HUES64 (cell line): ENCODE measurements at regions not wholly inside any gene's neighbourhood (a gene's known extent, or its start where the extent isn't known, plus 50 kb on each side); places are given as distances from the start of the nearest gene placed in this dataset.

Experiments used
- H3K27ac ChIP-seq: 2 replicates; pipeline ENCODE4 v1.7.0; 2013; ENCODE audit warnings: low read depth, low read length, inconsistent platforms
- H3K27me3 ChIP-seq: 2 replicates; pipeline ENCODE4 v1.6.1; 2013; ENCODE audit warnings: mild to moderate bottlenecking, low read length; ENCODE audit not compliant: insufficient read depth
- H3K36me3 ChIP-seq: 2 replicates; pipeline ENCODE4 v1.6.1; 2013; ENCODE audit warnings: mild to moderate bottlenecking, low read length; ENCODE audit not compliant: insufficient read depth
- H3K4me1 ChIP-seq: 2 replicates; pipeline ENCODE4 v1.6.1; 2013; ENCODE audit warnings: mild to moderate bottlenecking, low read length, moderate library complexity; ENCODE audit not compliant: insufficient read depth
- H3K4me3 ChIP-seq: 2 replicates; pipeline ENCODE4 v1.5.1; 2013; ENCODE audit warnings: mild to moderate bottlenecking, low read length, moderate library complexity
- H3K9ac ChIP-seq: 2 replicates; pipeline ENCODE4 v1.6.1; 2013; ENCODE audit warnings: mild to moderate bottlenecking, low read depth, low read length
- H3K9me3 ChIP-seq: 2 replicates; pipeline ENCODE4 v1.6.1; 2013; ENCODE audit warnings: low read depth, low read length; ENCODE audit not compliant: insufficient read depth
- WGBS: fragments of 150-250, 120-280 bp; methylation state at CpG from one replicate; pipeline ENCODE4 v1.1.7; 2013; ENCODE audit warnings: missing lambda C conversion rate; 5-methylcytosine and 5-hydroxymethylcytosine counted together

DNA sequence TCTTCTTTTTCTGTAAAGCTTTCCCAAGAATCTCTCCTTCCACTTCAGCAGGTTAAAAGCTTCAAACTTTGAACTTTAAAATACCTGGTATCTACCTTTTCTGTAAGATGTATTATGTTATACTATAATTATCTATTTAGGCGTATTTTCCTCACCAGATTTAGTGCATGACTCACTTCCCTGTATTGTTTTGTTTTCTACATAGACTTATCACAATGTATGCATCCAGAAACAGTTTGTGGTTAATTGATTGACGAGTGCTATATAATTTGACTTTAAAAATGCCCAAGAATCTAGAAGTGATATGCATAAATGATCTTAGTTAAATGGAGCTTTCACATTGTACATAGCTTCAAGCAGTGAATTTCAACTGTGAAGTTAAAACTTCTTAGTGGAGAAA, 473.9 kb upstream of the CDH2 start:
- Histone ChIP-seq H3K4me3 (no peak overlapping the region), H3K4me1 (no peaks in the 10 kb centered on the region)
- 100% methylated on average over 1 of the region's 2 CpGs for WGBS

DNA sequence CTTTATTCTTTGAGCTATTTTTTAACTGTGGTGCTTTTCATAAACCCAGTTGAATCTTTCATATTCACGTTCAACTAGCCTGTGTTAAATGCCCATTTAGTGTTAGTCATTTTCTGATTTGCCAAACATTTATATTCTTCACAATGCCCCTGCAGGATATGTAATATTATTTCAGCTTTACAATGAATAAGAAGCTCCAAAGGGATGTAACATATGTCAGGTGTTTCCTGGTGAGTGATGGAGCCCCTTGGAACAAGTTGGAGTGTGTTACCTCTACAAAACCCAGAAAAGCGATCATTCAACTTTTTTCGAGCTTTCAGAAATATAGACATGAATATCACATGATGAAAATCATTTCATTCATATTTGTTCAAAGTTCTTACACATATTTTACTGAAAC, 471.0 kb upstream of the CDH2 start:
- H3K27me3 ChIP-seq, result no peaks in the 10 kb centered on the region
- H3K36me3 ChIP-seq, result no peaks in the 10 kb centered on the region
- no peaks in the 10 kb centered on the region for H3K4me1 ChIP-seq
- no peaks in the 10 kb centered on the region for H3K9me3 ChIP-seq
- H3K4me3 ChIP-seq, result no peak overlapping the region
- no peak overlapping the region for H3K27ac ChIP-seq
- 88% methylated on average over 2 of the region's 3 CpGs for WGBS
- H3K9ac ChIP-seq, result no peak overlapping the region

More for the DNA sequence above, 473.9 kb upstream of the CDH2 start:
- Histone ChIP-seq H3K27me3 (no peaks in the 10 kb centered on the region), H3K9ac (no peak overlapping the region), H3K27ac (no peak overlapping the region), H3K36me3 (no peaks in the 10 kb centered on the region), H3K9me3 (no peaks in the 10 kb centered on the region)

DNA sequence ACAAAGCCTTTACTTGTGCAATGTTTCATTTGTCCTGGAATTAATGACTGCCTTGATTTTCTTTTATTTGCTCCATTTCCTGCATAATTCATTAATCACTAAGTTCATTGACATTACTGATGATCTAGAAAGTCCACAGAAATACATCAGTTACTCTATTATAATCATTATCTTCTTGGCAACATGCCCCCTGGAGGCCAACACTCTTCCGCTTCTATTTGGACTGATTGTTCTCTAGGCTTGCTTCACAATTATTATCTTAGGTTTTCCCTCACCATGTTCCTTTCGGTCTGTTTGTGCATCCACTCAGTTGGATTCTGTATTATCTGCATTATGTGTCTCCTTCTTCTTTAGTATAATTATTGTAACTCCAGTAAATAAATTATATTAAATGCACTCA, 461.0 kb upstream of the CDH2 start:
- Histone ChIP-seq H3K9ac (no peak overlapping the region), H3K4me1 (no peaks in the 10 kb centered on the region), H3K9me3 (no peaks in the 10 kb centered on the region), H3K36me3 (no peaks in the 10 kb centered on the region), H3K27me3 (no peaks in the 10 kb centered on the region), H3K4me3 (no peak overlapping the region), H3K27ac (no peak overlapping the region)
- 92% methylated on average over 1 of the region's 2 CpGs for WGBS

DNA sequence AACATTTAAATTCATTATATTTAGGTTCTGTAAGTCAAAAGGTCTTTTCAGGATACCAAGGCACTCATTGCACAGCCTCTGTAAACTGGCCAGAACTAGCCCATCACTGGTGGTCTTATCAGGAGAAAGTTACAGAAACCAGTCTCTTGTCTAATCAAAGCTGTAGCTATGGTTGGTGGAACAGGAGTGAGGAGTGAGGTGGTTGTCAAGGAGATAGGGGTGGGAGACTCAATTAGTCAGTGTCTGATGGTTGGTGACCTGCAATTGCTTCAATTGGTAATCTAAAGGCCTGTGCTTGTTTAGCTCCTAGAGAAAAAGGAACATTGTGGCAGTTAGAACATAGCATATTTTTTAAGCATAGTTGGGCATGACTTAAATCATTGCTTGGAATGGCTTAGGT, 458.6 kb upstream of the CDH2 start:
- H3K27ac ChIP-seq, result no peak overlapping the region
- H3K27me3 ChIP-seq, result no peaks in the 10 kb centered on the region
- no peak overlapping the region for H3K9ac ChIP-seq
- no peak overlapping the region for H3K4me3 ChIP-seq
- H3K36me3 ChIP-seq, result no peaks in the 10 kb centered on the region
- no peaks in the 10 kb centered on the region for H3K4me1 ChIP-seq
- H3K9me3 ChIP-seq, result no peaks in the 10 kb centered on the region

DNA sequence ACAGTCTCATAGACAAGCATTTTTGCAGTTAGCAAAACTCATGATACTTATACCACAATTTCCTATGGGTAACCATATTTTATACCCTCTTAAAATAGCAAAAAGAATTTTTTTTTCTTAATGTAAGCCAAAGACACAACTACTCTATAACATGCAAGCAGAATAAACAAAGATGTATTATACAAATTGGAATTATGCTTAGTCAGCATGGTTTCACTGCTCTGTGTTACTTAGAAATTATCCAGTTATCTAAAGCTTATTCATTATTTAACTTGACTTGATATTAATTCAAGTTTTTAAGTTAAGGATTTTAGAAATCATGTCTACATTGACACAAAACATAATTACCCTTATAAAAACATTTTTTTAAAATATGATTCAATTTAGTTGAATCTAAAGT, 449.8 kb upstream of the CDH2 start:
- Histone ChIP-seq H3K4me3 (no peak overlapping the region), H3K27me3 (no peaks in the 10 kb centered on the region)

DNA sequence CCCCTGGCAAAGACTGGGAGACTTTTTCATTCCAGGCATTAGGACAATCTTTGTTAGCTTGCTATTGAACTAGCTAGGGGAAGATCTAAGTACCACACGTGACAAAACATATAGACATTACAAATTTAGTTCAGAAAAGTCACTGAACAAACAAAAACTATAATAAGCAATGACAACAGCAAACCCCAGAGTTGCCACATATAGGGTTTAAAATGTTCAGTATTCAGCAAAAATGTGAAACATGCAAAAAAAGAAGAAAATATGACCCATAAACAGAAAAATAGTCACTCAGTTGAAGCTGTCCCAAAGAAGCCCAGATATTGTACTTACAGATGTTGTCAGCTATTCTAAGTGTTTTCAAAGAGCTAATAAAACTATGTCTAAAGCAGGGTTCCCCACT, 431.1 kb upstream of the CDH2 start:
- Histone ChIP-seq H3K4me3 (no peak overlapping the region), H3K9ac (no peak overlapping the region), H3K27me3 (no peaks in the 10 kb centered on the region), H3K4me1 (no peaks in the 10 kb centered on the region), H3K9me3 (no peaks in the 10 kb centered on the region), H3K36me3 (no peaks in the 10 kb centered on the region), H3K27ac (no peak overlapping the region)
- WGBS, result 40% methylated on average over 1 of the region's 1 CpG

More for the DNA sequence above, 449.8 kb upstream of the CDH2 start:
- H3K9me3 ChIP-seq, result no peaks in the 10 kb centered on the region
- no peaks in the 10 kb centered on the region for H3K36me3 ChIP-seq
- no peak overlapping the region for H3K27ac ChIP-seq
- no peaks in the 10 kb centered on the region for H3K4me1 ChIP-seq
- no peak overlapping the region for H3K9ac ChIP-seq

DNA sequence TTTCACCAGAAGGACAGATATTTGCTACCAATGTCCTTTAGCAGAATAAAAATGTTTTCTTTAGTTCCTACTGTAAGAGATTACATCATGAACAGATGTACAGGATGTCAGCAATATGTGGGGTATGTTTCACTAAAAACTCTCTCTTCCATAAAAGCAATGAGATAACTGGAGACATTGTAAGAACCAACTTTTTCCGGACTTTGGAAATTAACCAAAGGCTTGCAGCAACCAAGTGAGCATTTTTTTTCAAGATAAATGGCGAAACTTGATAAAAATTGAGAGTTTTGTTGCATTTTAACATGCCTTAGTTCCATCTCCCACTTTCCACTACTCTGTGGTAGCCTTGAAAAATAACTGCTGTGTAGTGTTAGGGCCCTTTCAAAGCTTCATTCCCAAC, 429.8 kb upstream of the CDH2 start:
- no peak overlapping the region for H3K27ac ChIP-seq
- no peaks in the 10 kb centered on the region for H3K36me3 ChIP-seq
- no peak overlapping the region for H3K4me3 ChIP-seq
- no peaks in the 10 kb centered on the region for H3K27me3 ChIP-seq
- H3K9me3 ChIP-seq, result no peaks in the 10 kb centered on the region
- WGBS, result 91% methylated on average over 2 of the region's 2 CpGs
- no peaks in the 10 kb centered on the region for H3K4me1 ChIP-seq
- H3K9ac ChIP-seq, result no peak overlapping the region

DNA sequence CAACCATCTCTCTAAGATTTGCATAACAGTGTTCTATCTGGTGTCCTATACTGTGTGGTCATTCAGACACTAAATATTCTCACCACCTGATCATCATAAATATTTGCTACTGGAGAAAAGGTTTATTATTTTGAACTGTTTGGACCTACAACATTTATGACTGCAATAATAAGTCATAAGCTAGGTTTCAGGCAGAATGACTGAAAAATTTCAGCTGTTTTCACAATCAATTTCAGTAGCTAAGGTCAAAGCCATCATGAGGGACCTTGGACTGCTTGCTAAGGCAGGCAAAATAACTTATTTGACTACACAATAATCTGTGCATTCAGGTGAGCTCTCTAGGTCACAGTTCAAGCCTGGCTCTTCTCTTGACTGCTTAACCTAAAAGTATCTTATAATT, 425.5 kb upstream of the CDH2 start:
- no peaks in the 10 kb centered on the region for H3K4me1 ChIP-seq
- no peak overlapping the region for H3K4me3 ChIP-seq
- H3K27ac ChIP-seq, result no peak overlapping the region
- no peaks in the 10 kb centered on the region for H3K36me3 ChIP-seq
- no peak overlapping the region for H3K9ac ChIP-seq
- peaks cover 2% of the 10 kb centered on the region; the same call in 1 of the 2 replicates for H3K9me3 ChIP-seq
- H3K27me3 ChIP-seq, result no peaks in the 10 kb centered on the region

DNA sequence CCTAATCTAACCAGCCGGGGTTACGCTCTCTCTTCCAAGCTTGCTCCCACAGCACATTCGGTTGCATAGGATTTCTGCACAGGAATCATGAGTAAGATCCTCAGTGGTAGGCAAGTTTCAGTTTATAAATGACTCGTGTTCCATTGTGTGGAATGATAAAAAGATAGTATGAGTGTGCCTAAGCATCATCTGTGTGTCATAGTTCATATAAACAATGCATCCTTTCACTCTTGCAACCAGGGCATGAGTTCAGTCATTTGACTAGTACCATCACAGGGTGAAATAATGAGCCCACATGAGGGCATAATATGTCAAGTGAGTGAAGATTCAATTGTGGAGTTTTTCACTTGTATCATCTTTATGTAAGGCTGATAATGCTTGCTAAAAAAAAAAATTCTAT, 417.1 kb upstream of the CDH2 start:
- H3K9ac ChIP-seq, result no peak overlapping the region
- H3K36me3 ChIP-seq, result no peaks in the 10 kb centered on the region
- H3K4me1 ChIP-seq, result no peaks in the 10 kb centered on the region
- H3K4me3 ChIP-seq, result no peak overlapping the region
- H3K27ac ChIP-seq, result no peak overlapping the region
- 87% methylated on average over 4 of the region's 4 CpGs for WGBS
- no peaks in the 10 kb centered on the region for H3K27me3 ChIP-seq
- H3K9me3 ChIP-seq, result 0 out of 2 replicates have a peak, but pooled peaks cover under 1% of the 10 kb centered on the region

DNA sequence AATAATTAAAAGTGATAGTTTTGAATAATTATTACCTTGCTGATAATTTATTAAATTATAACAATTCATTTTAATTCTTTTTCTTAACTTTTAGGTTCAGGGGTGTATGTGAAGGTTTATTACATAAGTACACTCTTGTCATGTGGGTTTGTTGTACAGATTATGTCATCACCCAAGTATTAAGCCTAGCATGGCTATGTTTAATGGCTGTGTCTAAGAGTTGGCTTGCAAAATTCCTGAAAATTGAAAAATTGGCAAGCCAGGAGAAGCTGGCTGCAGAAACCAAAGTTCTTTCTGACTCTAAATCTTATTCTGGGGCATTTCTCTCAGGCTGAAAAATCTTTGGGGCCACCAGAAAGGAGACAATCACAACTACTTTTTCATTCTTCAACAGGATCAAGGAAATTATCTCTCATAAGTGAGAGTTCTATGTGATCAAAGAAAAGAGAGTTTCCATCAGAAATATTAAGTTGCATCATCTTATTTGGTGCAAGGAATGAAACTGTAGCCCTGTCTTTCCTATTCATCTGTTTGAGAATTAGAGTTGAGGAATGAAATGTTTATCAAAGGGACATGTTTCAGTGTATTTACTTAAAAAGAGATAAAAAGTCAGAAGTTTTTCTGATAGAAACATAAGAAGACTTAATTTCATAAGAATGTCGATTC, 412.1 kb upstream of the CDH2 start:
- peaks cover 12% of the 10 kb centered on the region for H3K4me1 ChIP-seq
- H3K27me3 ChIP-seq, result no peaks in the 10 kb centered on the region
- no CpG with 5 or more reads among the region's 1 CpG for WGBS
- no peaks in the 10 kb centered on the region for H3K36me3 ChIP-seq
- H3K9me3 ChIP-seq, result no peaks in the 10 kb centered on the region
- H3K27ac ChIP-seq, result no peak overlapping the region
- H3K9ac ChIP-seq, result no peak overlapping the region
- H3K4me3 ChIP-seq, result no peak overlapping the region

DNA sequence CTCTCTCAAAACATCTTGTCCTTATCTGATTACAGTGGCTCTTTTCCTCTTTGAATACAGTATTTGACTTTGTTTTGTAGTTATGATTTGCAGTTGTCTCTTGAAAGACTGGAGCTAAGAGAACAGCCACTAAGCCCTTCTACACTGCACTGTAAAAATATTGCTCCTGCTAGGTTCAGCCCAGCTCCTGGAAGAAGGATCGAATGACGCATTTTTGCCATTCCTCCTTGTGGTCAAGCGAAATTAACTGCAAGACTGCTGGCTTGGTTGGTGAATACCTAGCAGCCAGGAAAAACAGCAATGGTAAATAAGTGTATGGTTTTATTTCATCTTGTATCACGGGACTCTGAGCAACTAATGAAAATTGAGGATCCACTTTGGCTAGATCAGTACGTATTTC, 407.8 kb upstream of the CDH2 start:
- Histone ChIP-seq H3K27ac (no peak overlapping the region), H3K9ac (0 out of 2 replicates have a peak overlapping the region, but pooled peaks have one; percentile 35), H3K4me1 (peaks cover 23% of the 10 kb centered on the region), H3K9me3 (no peaks in the 10 kb centered on the region), H3K27me3 (no peaks in the 10 kb centered on the region), H3K36me3 (no peaks in the 10 kb centered on the region), H3K4me3 (no peak overlapping the region)
- WGBS, result 56% methylated on average over 5 of the region's 5 CpGs

DNA sequence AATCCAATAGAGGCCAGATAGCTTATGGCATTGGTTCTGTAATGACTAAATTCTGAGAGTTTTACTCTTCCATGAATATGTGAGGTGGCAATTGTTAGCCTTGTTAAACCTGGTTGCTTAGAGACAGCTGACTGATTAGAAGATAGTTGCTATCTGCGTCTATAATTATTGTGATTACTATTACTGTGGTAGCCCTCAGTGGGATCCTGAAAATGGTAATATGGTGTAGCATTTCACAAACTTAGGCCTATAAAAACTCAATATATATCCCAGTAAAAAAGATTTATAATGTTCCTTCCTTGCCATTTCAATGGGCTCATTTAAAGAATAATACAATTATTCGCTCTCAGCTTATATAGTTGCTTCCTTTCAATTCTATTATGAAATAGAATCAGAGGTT, 405.8 kb upstream of the CDH2 start:
- Histone ChIP-seq H3K4me1 (peaks cover 23% of the 10 kb centered on the region), H3K27me3 (no peaks in the 10 kb centered on the region), H3K27ac (no peak overlapping the region), H3K4me3 (no peak overlapping the region), H3K9ac (no peak overlapping the region), H3K36me3 (no peaks in the 10 kb centered on the region), H3K9me3 (no peaks in the 10 kb centered on the region)
- WGBS, result 94% methylated on average over 1 of the region's 2 CpGs
